Neural progenitor cell (in vitro differentiated cells): ENCODE measurements at regions not wholly inside any gene's neighbourhood (a gene's known extent, or its start where the extent isn't known, plus 50 kb on each side); places are given as distances from the start of the nearest gene placed in this dataset.

ENCODE experiments used
- DNase-seq: peaks from one replicate; pipeline ENCODE4 v3.0.0-alpha.2; 2016; ENCODE audit warnings: low spot score
- H2AFZ ChIP-seq: fragments of 200-600 bp; sonication (generic); replicated peaks from 2 replicates; pipeline ENCODE4 v1.6.1; 2016; ENCODE audit warnings: antibody characterized with exemption
- H3F3A ChIP-seq: fragments of 200-600 bp; sonication (generic); 2 replicates; pipeline ENCODE4 v1.6.1; 2016; ENCODE audit warnings: antibody characterized with exemption, low read depth
- H3K27ac ChIP-seq: fragments of 200-600 bp; sonication (generic); 2 replicates; pipeline ENCODE4 v1.5.1; 2016; ENCODE audit warnings: mild to moderate bottlenecking
- H3K27me3 ChIP-seq: fragments of 200-600 bp; sonication (generic); 2 replicates; pipeline ENCODE4 v1.6.1; 2016; ENCODE audit warnings: mild to moderate bottlenecking, moderate library complexity
- H3K36me3 ChIP-seq: fragments of 200-600 bp; sonication (generic); 2 replicates; pipeline ENCODE4 v1.5.1; 2016
- H3K4me1 ChIP-seq: fragments of 200-600 bp; sonication (generic); 2 replicates; pipeline ENCODE4 v1.6.1; 2016; ENCODE audit warnings: mixed run types
- H3K4me2 ChIP-seq: fragments of 200-600 bp; sonication (generic); 2 replicates; pipeline ENCODE4 v1.6.1; 2016
- H3K4me3 ChIP-seq: fragments of 200-600 bp; sonication (generic); 2 replicates; pipeline ENCODE4 v1.5.1; 2016
- H3K79me2 ChIP-seq: fragments of 200-600 bp; sonication (generic); 2 replicates; pipeline ENCODE4 v1.6.1; 2016; ENCODE audit warnings: low read depth
- H3K9ac ChIP-seq: fragments of 200-600 bp; sonication (generic); 2 replicates; pipeline ENCODE4 v1.6.1; 2016
- H3K9me3 ChIP-seq: fragments of 200-600 bp; sonication (generic); 2 replicates; pipeline ENCODE4 v1.5.1; 2016; ENCODE audit warnings: low read depth
- H4K20me1 ChIP-seq: fragments of 200-600 bp; sonication (generic); 2 replicates; pipeline ENCODE4 v1.6.1; 2016; ENCODE audit warnings: low read depth
- H3K27ac Mint-ChIP-seq: 3 replicates; pipeline ENCODE4 v1.8.0; 2021; ENCODE audit warnings: mixed read lengths
- H3K27me3 Mint-ChIP-seq: 2 replicates; pipeline ENCODE4 v1.8.0; 2022; ENCODE audit warnings: low read depth, mild to moderate bottlenecking, inconsistent platforms, moderate library complexity, mixed read lengths; ENCODE audit not compliant: insufficient read depth
- H3K36me3 Mint-ChIP-seq: 3 replicates; pipeline ENCODE4 v1.8.0; 2021; ENCODE audit warnings: mixed read lengths
- H3K4me1 Mint-ChIP-seq: 3 replicates; pipeline ENCODE4 v1.8.0; 2021; ENCODE audit warnings: mixed read lengths
- H3K4me3 Mint-ChIP-seq: 3 replicates; pipeline ENCODE4 v1.8.0; 2021; ENCODE audit warnings: mild to moderate bottlenecking, moderate library complexity, mixed read lengths
- H3K9me3 Mint-ChIP-seq: 3 replicates; pipeline ENCODE4 v1.8.0; 2020; ENCODE audit warnings: mixed read lengths
- EZH2 ChIP-seq: fragments of 200-600 bp; sonication (generic); IDR thresholded peaks from 2 replicates; pipeline ENCODE4 v1.6.1; 2017; ENCODE audit warnings: antibody characterized with exemption, mild to moderate bottlenecking, moderate library complexity
- EZH2phosphoT487 ChIP-seq: fragments of 200-600 bp; sonication (generic); IDR thresholded peaks from 2 replicates; pipeline ENCODE4 v1.6.1; 2017; ENCODE audit warnings: antibody characterized with exemption
- TF ChIP-seq, protein P1 (sequence below): fragments of 200-600 bp; sonication (generic); IDR thresholded peaks from 2 replicates; pipeline ENCODE4 v1.5.1; 2017; ENCODE audit warnings: antibody characterized with exemption, mild to moderate bottlenecking

- no peak for DNase-seq
- H2AFZ ChIP-seq = no peak overlapping the region
- no peak overlapping the region for H3K9ac ChIP-seq
- Mint-ChIP-seq H3K27ac (no peak overlapping the region), H3K9me3 (no peaks in the 10 kb centered on the region), H3K4me1 (no peaks in the 10 kb centered on the region), H3K27me3 (peaks cover 3% of the 10 kb centered on the region), H3K36me3 (no peaks in the 10 kb centered on the region), H3K4me3 (no peak overlapping the region)
- no peak overlapping the region for H3K4me3 ChIP-seq
- no peak overlapping the region for H3K4me2 ChIP-seq
- no peaks in the 10 kb centered on the region for H3K79me2 ChIP-seq
- no peaks in the 10 kb centered on the region for H3K4me1 ChIP-seq
- no peaks in the 10 kb centered on the region for H4K20me1 ChIP-seq
- H3K27ac ChIP-seq = no peak overlapping the region
- no peaks in the 10 kb centered on the region for H3K27me3 ChIP-seq
- TF ChIP-seq, protein P1, sequence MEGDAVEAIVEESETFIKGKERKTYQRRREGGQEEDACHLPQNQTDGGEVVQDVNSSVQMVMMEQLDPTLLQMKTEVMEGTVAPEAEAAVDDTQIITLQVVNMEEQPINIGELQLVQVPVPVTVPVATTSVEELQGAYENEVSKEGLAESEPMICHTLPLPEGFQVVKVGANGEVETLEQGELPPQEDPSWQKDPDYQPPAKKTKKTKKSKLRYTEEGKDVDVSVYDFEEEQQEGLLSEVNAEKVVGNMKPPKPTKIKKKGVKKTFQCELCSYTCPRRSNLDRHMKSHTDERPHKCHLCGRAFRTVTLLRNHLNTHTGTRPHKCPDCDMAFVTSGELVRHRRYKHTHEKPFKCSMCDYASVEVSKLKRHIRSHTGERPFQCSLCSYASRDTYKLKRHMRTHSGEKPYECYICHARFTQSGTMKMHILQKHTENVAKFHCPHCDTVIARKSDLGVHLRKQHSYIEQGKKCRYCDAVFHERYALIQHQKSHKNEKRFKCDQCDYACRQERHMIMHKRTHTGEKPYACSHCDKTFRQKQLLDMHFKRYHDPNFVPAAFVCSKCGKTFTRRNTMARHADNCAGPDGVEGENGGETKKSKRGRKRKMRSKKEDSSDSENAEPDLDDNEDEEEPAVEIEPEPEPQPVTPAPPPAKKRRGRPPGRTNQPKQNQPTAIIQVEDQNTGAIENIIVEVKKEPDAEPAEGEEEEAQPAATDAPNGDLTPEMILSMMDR = no peak
- no peak for TF ChIP-seq EZH2
- H3K36me3 ChIP-seq = no peaks in the 10 kb centered on the region
- H3F3A ChIP-seq = no peaks in the 10 kb centered on the region
- H3K9me3 ChIP-seq = no peaks in the 10 kb centered on the region
These were observed 560.8 kb downstream of the POM121L12 start for GRCh38 chr7:53596230-53596629.

DNA sequence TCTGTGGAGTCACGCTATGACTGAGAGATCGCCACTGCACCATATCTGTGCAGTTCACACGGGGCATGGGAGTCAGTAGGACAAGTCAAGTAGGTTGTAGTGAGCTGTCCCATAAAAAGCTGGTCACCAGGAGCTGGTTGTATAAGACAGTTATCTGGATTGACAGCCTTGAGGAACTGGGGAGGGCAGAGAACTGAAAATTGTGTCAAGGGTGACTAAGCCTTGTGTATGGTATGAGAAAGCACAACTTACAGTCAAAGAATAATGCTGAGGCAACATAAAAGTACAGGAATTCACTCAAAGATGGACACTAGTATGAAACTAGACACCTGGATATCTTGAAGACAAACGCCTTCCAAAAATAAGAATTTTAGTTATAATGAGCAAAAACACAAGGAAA is 564.9 kb downstream of the POM121L12 start:
- no peaks in the 10 kb centered on the region for H3K27me3 ChIP-seq
- no peak overlapping the region for H3K27ac ChIP-seq
- TF ChIP-seq EZH2 (no peak), EZH2phosphoT487 (no peak)
- TF ChIP-seq, protein P1 = no peak

GRCh38 chr7:53602817-53603418 is 567.5 kb downstream of the POM121L12 start:
- H3K27ac ChIP-seq = no peak overlapping the region
- H3K36me3 Mint-ChIP-seq = no peaks in the 10 kb centered on the region
- peaks cover 3% of the 10 kb centered on the region for H3K4me1 Mint-ChIP-seq
- peaks cover 2% of the 10 kb centered on the region for H3K27me3 Mint-ChIP-seq
- H3K4me1 ChIP-seq = no peaks in the 10 kb centered on the region
- H3K36me3 ChIP-seq = no peaks in the 10 kb centered on the region
- no peak overlapping the region for H3K4me2 ChIP-seq
- no peak overlapping the region for H3K9ac ChIP-seq
- H3K9me3 ChIP-seq = no peaks in the 10 kb centered on the region
- H3K27me3 ChIP-seq = no peaks in the 10 kb centered on the region
- no peaks in the 10 kb centered on the region for H4K20me1 ChIP-seq
- no peak overlapping the region for H2AFZ ChIP-seq
- peaks cover 2% of the 10 kb centered on the region for H3K9me3 Mint-ChIP-seq
- DNase-seq = no peak
- H3K4me3 Mint-ChIP-seq = no peak overlapping the region
- no peaks in the 10 kb centered on the region for H3K79me2 ChIP-seq
- no peak for TF ChIP-seq EZH2
- TF ChIP-seq EZH2phosphoT487 = no peak
- TF ChIP-seq, protein P1 = no peak
- H3F3A ChIP-seq = no peaks in the 10 kb centered on the region
- H3K27ac Mint-ChIP-seq = no peak overlapping the region
- H3K4me3 ChIP-seq = no peak overlapping the region

More for the DNA sequence above, 564.9 kb downstream of the POM121L12 start:
- H3K27ac Mint-ChIP-seq = no peak overlapping the region
- Histone ChIP-seq H3K4me3 (no peak overlapping the region), H3K9ac (no peak overlapping the region), H3K9me3 (no peaks in the 10 kb centered on the region), H2AFZ (no peak overlapping the region), H3K36me3 (no peaks in the 10 kb centered on the region), H3K79me2 (no peaks in the 10 kb centered on the region), H3K4me2 (no peak overlapping the region), H4K20me1 (no peaks in the 10 kb centered on the region), H3K4me1 (no peaks in the 10 kb centered on the region), H3F3A (no peaks in the 10 kb centered on the region)
- no peak for DNase-seq
- peaks cover 2% of the 10 kb centered on the region for H3K9me3 Mint-ChIP-seq
- peaks cover 3% of the 10 kb centered on the region for H3K4me1 Mint-ChIP-seq
- H3K4me3 Mint-ChIP-seq = no peak overlapping the region
- peaks cover 2% of the 10 kb centered on the region for H3K27me3 Mint-ChIP-seq
- no peaks in the 10 kb centered on the region for H3K36me3 Mint-ChIP-seq
